ENCODE measurements at regions not wholly inside any gene's neighbourhood (a gene's known extent, or its start where the extent isn't known, plus 50 kb on each side); places are given as distances from the start of the nearest gene placed in this dataset.

- H3K4me1 ChIP-seq, result no peaks in the 10 kb centered on the region
- H3K4me3 ChIP-seq, result no peak overlapping the region
- no peak for TF ChIP-seq CTCF (IDR thresholded peaks at IDR 0.05)
- no peaks in the 10 kb centered on the region for H3K9me3 ChIP-seq
- no peaks in the 10 kb centered on the region for H3K36me3 ChIP-seq
- H3K27ac ChIP-seq, result no peak overlapping the region
- intact Hi-C loops (cut with DNase I; ENCODE audit: low total_unique reads), result no loop called here
- H3K27me3 ChIP-seq, result no peaks in the 10 kb centered on the region
- DNase-seq, result no peak
Measured at GRCh38 chr3:107455621-107456020, 67.1 kb upstream of the BBX start.

- Histone ChIP-seq H3K9me3 (no peaks in the 10 kb centered on the region), H3K36me3 (no peaks in the 10 kb centered on the region), H3K4me3 (no peak overlapping the region), H3K27ac (no peak overlapping the region), H3K27me3 (no peaks in the 10 kb centered on the region), H3K4me1 (no peaks in the 10 kb centered on the region)
- intact Hi-C loops (cut with DNase I; ENCODE audit: low total_unique reads), result no loop called here
- DNase-seq, result no peak
- TF ChIP-seq CTCF (IDR thresholded peaks at IDR 0.05), result no peak
Measured at GRCh38 chr3:107456501-107456900, 66.3 kb upstream of the BBX start.

GRCh38 chr3:107458871-107459270 is 63.9 kb upstream of the BBX start:
- intact Hi-C loops (cut with DNase I; ENCODE audit: low total_unique reads), result no loop called here
- no peak for TF ChIP-seq CTCF (IDR thresholded peaks at IDR 0.05)

GRCh38 chr3:107461721-107462120 is 61.0 kb upstream of the BBX start:
- no peaks in the 10 kb centered on the region for H3K9me3 ChIP-seq
- H3K27ac ChIP-seq, result no peak overlapping the region
- no peak overlapping the region for H3K4me3 ChIP-seq
- no peaks in the 10 kb centered on the region for H3K27me3 ChIP-seq
- H3K4me1 ChIP-seq, result no peaks in the 10 kb centered on the region
- DNase-seq, result no peak
- H3K36me3 ChIP-seq, result no peaks in the 10 kb centered on the region
- intact Hi-C loops (cut with DNase I; ENCODE audit: low total_unique reads), result no loop called here
- no peak for TF ChIP-seq CTCF (IDR thresholded peaks at IDR 0.05)

More at GRCh38 chr3:107458871-107459270, 63.9 kb upstream of the BBX start:
- DNase-seq, result no peak
- Histone ChIP-seq H3K27me3 (no peaks in the 10 kb centered on the region), H3K36me3 (no peaks in the 10 kb centered on the region), H3K4me1 (no peaks in the 10 kb centered on the region), H3K9me3 (no peaks in the 10 kb centered on the region), H3K27ac (no peak overlapping the region), H3K4me3 (no peak overlapping the region)

- DNase-seq, result no peak
- intact Hi-C loops (cut with DNase I; ENCODE audit: low total_unique reads), result no loop called here
- Histone ChIP-seq H3K36me3 (no peaks in the 10 kb centered on the region), H3K9me3 (no peaks in the 10 kb centered on the region), H3K4me3 (no peak overlapping the region), H3K27me3 (no peaks in the 10 kb centered on the region), H3K4me1 (no peaks in the 10 kb centered on the region), H3K27ac (no peak overlapping the region)
- TF ChIP-seq CTCF (IDR thresholded peaks at IDR 0.05), result no peak
Measured at GRCh38 chr3:107464037-107464436, 58.7 kb upstream of the BBX start.

GRCh38 chr3:107465064-107465631 is 57.6 kb upstream of the BBX start:
- TF ChIP-seq CTCF (IDR thresholded peaks at IDR 0.05), result no peak
- Histone ChIP-seq H3K27me3 (no peaks in the 10 kb centered on the region), H3K36me3 (no peaks in the 10 kb centered on the region), H3K4me3 (no peak overlapping the region), H3K9me3 (no peaks in the 10 kb centered on the region), H3K4me1 (no peaks in the 10 kb centered on the region), H3K27ac (no peak overlapping the region)
- DNase-seq, result no peak
- intact Hi-C loops (cut with DNase I; ENCODE audit: low total_unique reads), result no loop called here

All from tibial artery (tissue), 4 donors.